ENCODE measurements at regions not wholly inside any gene's neighbourhood (a gene's known extent, or its start where the extent isn't known, plus 50 kb on each side); places are given as distances from the start of the nearest gene placed in this dataset.
"Not testable (repeated sequence)": the region's sequence is repeated elsewhere in the genome, so short reads cannot be mapped to it uniquely, and the experiment has no call there.

DNA sequence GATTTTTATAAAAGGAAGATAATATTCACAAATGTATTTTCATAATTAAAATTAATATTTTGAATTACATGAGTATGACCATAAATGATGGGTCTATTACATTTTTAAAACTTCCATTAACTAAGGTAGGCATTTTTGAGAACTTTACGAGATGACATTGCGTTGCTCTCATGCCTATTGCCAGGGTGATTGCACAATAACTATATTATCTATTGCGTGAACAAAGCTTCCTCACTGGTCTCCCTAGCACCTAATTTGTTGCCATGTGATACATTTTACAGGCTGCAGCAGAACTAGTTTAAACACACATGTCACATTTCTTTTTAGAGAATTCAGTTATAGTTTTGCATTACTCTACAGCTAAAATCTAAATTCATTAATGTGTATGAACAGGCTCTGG lies 289.7 kb upstream of the GRID2 start:
- no peak for DNase-seq

DNA sequence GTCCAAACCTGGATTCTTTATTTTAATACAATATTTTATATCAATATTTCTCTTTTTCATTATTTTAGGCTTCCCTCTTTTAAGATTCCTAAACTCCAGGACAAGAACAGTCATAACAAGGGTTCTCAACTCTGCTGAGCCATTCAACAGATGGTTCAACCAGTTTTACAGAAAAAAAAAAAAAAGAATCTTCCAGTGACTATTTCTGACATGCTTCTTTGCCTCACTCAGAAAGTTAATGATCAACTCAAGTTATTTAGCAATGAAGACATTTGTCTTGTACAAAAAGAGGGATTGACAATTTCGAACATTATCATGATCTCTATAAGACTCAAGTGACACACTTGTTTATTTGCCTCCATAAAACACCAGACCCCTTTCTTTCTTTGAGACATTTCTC lies 282.6 kb upstream of the GRID2 start:
- DNase-seq: no peak

DNA sequence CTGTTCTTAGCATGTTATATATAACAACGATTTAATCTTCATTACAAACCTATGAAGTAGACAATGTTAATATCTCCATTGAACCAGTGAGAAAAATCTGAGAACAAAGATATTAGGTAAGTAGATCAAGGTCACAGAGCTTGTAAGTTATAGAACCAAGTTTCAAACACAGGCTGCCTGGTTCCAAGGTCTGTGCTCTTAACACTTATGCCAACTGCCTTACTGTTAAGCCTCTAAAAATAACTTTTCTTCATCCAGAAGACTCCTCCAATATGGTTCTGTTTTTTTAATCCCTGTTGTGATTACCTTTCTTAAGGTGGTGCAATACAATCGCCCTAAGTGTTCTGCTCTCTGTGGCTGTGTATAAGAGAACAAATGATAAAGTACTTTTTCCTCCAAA lies 282.0 kb upstream of the GRID2 start:
- DNase-seq: no peak

DNA sequence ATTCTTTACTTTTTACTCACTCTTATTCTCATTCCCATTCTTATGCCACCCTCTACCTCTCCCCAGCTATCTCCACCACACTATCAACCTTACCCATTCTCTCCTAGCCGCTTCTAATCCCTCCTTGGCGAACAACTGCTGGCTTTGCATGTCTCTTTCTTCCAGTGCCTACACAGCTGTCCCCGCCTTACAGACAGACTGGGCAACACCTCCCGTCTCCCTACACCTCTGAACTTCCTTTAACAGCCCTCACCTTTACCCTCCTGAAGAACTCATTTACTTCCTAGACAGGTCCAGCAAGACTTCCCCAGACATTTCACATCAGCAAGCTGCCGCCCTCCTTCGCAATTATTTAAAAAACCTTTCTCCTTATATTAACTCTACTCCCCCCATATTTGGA lies 274.9 kb upstream of the GRID2 start:
- DNase-seq: not testable (repeated sequence)

DNA sequence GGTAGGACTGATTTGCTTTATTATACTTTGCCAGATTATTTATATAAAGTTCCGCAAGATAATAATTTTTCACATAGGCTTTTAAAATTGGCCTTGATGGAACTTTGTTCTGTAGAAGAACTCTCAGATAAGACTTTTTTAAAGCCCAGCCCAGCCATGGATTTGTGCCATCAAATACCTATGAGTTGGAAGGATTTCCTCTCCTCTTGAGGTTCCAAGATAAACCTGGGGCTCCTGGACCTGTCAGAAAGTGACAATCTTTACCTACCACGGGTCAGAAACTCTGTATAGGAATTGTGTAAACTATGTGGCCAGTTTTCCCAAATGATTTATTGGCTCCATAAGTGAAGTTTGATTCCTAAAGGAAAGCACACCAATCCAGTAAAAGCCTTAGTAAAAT lies 271.9 kb upstream of the GRID2 start:
- no peak for DNase-seq

DNA sequence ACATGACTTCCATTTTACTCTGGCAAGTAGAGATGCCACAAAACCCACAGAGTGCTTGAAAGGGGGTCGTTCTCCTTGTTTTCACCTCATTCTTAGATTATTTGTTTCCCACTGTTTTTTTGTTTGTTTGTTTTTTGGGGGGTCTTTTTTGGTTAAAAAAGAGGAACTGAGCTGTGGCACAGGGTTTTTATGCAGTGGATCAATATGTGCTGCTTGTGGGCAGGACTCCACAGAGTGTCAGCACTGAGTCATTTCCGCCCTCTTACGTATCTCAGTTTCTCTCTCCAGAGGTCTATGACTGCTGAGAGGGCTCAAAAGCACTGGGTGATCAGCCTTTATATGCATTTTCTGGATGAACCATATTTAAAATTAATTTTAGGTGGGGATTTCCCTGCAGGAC lies 268.1 kb upstream of the GRID2 start:
- no peak for DNase-seq

DNA sequence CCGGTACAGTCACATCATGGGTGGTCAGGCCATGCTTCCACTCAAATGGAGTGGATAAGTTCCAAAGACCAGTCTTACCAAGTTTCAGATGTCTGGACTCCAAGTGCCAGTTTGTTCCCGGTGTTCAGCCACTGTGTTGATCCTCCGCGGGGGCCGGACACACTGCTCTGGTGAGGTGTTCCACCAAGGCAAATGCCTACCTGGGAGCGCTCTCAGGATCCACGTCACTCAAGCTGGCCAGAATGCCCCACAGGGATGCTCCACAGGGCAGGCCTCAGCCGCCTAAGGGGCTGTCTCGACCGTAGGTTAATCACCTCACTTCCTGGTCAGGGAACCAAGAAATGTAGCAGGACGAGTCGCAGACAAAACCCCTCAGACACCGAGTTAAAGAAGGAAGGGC lies 258.0 kb upstream of the GRID2 start:
- no peak for DNase-seq

DNA sequence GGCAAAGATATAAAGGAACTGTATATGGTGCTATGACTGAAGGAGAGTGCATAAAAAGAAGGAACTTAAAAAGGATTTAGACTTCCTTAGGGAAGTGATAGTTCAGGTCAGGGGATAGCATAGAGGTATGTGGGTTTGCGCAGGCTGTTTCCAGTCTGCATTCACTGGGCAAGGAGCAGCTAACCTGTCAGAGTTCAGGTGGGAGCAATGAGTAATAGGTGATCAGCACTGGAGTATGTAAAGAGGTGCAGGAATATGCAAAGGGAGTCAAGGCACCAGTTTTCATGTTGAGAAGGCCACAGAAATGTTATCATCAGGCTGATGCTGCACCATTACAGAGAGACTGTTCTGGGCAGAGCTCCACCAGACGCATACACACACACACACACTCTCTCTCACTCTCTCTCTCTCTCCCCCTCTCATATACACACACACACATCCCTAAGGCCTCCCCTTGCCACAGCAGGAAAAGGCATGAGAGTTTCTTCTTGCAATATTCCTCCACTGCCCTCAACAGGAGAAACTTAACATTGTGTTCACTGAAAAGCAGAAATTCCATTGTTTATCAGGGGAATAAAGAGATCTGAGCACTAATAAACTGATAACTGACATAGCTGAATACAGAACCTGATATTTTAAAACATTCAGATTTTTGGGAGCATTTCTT lies 256.4 kb upstream of the GRID2 start:
- no peak for DNase-seq

DNA sequence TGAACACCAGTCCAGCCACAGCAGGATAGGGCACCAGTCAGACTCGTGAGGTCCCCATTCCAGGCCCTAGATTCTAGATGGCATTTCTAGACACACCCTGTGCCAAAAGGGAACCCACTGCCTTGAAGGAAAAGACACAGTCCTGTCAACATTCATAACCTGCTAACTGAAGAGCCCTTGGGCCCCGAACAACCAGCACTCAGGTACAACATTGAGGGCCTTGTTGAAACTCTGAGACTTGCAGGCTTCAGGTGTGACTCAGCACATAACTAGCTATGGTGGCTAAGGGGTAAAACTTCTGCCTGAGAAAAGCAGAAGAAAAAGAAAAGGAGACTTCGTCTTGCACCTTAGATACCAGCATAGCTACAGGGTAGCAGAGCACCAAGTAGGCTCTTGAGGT lies 252.9 kb upstream of the GRID2 start:
- DNase-seq: no peak

DNA sequence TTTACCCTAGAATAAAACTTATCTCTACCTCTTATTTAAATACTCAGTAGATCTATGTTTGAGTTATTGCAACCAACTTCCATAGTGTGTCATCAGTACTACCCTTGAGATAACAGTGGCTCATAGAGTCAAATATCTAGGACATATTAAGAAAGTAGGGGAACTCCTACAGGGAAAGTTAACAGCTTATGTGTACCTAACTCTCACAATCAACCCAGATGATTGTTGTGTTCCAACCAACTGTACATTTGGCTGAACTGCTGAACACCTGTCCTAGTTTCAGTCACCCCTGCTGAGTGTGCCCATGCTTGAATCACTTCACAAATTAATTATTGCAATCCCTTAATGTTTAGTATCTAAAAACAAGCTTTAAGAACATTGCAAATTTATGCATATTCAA lies 244.2 kb upstream of the GRID2 start:
- no peak for DNase-seq

DNA sequence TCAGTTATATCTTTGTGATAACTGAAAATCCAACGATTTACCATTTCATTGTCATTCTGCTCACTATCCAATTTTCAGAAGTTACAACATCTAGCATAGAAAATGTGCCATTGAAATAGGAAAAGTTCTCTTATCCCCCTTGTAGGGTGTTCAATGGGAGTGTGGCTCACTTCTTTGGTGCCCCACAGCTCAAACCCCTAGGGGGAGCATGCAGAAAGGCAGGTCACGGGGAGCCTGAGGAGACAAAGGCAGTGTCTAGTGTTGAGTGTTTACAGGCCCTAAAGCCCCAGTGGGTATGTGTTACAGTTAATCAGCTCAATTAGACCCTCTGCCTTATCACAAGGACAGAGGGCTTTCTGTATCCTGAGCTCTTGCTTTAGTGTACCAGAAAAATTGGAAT lies 243.4 kb upstream of the GRID2 start:
- DNase-seq: no peak

DNA sequence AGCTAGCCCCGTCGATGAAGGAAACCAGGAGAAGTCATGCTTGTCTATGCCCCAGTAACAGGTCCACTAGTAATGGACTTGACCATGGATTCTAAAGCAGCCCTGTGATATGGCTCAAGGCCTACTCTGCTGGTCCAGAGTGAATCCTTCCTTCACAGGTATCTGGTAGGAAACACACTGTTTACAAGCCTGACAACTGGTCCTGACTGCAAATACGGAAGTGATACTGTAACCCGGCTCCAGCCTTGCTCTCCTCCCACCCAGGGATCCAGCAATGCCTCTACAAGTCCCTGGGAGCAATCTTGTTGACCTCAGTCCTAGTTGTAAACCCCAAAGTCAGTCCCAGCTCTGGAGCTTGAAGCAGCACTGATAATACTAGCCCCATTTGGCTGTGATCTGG lies 239.2 kb upstream of the GRID2 start:
- DNase-seq: no peak

DNA sequence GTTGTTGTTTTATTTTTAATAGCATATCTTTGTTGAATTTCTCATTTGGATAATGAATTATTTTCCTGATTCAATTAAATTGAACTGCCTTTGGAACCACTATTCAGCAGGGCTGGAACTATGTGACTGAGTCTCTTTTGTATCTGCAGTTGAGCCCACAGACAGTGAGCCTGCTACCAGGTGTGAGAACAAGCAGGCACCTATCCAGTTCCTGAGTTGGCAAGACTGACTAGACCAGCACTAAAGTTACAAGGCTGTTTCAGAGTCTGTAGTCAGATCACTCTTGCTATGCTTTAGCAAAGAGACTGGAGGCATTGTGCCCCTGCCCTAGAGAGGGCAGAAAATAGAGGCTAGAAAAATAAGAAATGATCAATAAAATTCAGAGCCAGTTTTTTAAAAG lies 237.3 kb upstream of the GRID2 start:
- no peak for DNase-seq

DNA sequence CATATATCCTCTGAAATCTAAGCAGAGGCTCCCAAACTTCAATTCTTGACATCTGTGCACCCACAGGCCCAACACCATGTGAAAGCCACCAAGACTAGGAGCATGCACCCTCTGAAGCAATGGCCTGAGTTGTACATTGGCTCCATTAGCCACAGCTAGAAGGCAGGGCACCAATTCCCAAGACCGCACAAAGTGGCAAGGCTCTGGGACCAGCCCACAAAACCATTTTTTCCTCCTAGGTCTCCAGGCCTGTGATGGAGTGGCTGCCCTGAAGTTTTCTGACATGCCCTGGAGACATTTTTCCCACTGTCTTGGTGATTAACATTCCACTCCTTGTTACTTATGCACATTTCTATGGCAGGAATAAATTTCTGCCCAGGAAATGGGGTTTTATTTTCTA lies 232.2 kb upstream of the GRID2 start:
- DNase-seq: no peak

DNA sequence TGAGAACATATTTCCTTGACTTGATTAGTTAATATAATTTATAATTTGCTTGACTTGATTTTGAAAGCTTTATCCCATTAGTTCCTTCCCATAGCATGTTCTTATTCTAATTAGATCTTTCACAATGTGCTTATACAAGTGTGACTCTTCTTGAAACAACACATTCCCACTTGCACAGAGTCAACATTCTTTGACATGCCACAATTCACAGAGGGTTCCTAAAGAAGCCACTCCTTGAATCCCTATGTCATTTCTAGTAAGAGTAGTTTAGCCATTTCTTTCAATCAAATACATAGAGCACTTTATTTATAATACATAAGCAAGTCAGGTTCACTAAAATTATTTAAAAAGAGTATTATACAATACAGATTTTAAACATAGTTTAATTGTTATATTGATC lies 228.9 kb upstream of the GRID2 start:
- DNase-seq: no peak

DNA sequence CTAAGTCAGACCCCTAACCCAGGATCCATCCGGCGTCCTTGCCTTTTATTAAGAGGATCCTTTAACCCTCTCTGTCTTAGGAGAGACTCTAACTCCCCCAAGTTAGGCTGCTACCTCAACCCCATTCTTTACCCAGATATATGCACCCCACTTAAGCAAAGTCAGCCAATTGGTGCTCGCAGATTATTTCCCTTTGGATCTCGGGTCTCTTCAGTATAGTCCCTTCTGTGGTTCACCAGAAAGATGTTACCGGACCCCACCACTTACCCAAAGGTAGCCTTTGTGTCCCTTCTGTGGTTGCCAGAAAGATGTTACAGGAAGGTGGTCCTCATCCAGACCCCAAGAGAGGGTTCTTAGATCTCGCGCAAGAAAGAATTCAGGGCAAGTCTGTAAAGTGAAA lies 212.9 kb upstream of the GRID2 start:
- DNase-seq: no peak

DNA sequence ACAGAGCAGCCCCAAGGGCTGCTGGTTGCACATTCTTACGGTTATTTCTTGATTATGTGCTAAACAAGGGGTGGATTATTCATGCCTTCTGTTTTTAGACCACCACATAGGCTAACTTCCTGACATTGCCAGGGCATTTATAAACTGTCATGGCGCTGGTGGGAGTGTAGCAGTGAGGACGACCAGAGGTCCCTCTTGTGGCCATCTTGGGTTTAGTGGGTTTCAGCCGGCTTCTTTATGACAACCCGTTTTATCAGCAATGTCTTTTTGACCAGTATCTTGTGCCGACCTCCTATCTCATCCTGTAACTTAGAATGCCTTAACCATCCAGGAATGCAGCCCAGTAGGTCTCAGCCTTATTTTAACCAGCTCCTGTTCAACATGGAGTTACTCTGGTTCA lies 212.4 kb upstream of the GRID2 start:
- DNase-seq: no peak

DNA sequence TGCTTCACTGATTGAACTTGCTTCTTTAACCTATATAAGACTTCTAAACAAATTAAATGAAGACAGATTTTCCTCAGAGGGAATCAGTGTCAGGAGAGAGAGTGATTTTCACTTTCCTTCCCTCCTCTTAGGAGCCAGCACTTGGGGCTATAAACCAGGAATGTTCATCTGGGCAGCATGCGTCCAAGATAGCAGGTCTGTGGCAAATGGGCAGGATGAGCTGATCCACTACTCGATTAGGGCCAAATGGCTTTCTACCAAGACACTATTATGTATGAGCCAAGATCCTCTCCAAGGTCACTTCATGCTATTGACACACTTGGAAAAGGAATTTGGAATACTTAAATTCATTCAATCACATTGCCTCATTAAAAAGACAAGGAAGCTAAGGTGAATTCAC lies 203.9 kb upstream of the GRID2 start:
- DNase-seq: no peak

DNA sequence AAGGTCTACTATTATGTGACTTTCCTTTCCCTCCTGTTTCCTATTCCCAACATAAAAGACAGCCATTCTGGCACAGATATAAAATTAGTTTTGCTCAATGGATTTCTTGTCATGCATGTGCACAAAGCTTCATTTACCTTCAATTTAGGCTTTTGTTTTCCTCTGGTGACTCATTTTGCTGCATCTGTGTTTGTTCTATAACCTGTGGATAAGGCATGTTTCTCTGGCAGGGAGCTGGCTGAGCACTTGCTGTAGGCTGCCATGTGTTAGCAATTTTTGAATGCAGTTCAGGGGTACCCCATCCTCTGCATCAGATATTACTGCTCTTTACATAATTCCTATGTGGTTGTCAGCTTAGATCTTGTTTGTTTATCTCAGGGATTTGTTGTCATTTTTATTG lies 202.8 kb upstream of the GRID2 start:
- DNase-seq: no peak

DNA sequence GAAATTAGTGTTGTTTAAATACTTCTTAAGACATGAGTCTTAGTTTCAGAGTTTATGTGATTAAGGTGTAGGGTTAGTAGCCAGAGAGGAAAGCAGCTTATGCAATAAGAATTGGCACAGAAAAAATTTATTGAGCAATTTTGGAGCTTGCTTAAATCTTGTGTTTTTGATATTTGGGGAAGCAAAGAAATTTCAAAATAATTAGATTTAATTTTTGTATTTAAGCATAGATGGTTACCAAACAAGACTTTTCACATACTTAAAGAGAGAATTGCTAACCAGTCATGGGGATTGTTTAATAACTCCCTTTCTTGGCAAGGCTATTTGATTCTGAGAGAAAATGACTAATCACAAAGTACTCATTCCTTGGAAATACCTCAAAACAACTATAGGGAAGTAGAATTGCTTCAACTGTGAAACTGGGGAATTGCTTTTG lies 202.0 kb upstream of the GRID2 start:
- no peak for DNase-seq

DNA sequence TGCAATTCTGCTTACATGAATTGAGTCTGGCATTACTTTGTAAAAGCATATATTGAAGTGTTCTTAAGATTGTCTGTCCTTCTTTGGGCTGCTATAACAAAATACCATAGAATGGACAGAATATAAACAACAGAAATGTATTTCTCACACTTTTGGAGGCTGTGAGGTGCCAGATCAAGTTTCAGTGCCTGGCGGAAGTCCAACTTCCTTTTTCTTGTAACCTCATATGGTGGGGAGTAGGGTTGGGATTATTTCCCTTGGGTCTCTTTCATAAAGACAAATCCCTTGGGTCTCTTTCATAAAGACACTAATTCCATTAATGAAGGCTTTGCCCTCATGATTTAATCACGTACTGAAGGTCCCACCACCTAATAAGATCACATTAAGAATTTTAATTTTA lies 199.3 kb upstream of the GRID2 start:
- no peak for DNase-seq

DNA sequence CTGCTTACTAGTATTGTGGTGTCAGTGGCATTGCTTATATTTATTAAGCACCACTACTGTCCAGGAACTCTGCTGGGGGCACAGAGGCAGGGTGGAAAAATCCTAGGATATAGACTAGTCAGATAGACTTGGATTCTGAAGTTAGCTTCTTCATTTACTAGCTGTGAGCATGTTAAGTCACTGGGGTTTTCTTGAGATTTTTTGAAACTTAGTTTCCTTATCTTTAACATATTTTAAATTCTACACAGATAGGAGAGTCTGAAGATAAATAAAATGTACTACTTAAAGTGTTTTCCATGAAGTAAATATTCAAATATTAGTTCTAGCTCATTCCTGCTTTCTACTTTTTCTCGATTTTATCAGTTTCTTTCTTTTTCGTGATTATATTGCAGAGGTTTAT lies 196.9 kb upstream of the GRID2 start:
- DNase-seq: no peak

DNA sequence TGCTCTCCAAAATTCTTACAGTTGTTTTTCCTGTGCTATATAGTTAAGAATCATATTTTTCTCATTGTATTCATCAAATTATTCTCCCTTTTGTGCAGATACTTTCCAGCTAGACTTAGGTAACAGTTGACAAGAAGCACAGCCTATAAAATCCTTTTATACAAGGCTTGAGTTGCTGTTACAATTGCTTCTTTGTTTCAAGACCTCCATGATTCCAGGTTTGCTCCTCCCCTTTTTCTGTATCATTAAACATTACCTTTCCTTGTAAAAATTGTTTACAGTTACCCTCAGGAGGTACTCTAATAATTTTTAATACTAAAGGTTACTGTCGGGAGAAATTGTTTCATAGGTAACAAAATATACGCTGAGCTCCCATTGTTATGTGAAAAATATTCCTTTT lies 192.3 kb upstream of the GRID2 start:
- no peak for DNase-seq

DNA sequence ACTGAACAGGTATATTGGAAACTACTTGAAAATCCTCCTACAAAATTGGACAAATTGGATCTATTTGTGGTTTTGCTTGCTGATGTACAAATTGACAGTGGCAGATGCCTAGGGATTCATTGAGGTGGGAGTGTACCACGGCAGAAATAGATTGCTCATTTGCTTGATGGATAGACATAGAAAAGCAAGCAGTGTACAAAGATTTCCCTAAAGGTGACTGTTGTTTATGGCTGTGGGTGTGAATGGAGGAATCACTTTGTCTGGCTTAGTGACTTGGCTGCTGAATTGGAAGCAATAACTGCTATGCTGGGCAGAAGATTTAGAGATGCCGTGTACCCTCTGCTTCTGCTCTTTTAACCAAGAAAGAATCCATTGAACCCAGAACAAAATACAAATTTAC lies 191.0 kb upstream of the GRID2 start:
- no peak for DNase-seq

DNA sequence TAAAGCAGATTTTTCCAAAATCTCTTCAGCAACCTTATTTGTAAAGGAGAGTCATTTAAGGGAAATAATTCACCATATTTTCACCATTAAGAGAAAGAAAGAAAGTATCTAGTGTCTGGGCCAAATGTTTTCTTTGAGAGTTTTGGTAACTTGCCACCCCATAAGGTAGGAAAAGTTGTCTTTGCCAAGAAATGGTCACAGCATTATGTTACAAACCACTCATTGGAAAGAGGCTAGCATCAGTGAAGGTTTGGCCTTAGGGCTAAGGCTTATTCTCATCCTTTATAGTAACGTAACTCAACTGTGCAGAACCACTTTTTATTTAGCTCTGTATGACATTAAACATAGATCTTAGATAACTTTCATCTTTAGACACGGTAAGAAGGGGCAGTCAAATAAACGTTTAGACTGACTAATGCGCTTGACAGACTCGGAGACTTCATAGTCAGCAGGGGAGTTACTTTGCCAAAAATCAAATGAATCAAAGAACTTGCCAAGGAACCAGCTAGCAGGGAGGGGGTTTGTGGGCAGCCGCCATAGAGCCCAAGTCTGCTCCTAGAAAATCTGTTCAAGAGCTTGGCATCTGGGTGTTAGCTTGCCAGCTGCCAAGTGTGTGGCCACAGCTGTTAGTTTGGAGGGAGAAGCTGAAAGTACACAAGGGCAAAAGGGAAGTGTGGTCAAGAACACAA lies 182.8 kb upstream of the GRID2 start:
- DNase-seq: no peak
